ENCODE measurements at regions not wholly inside any gene's neighbourhood (a gene's known extent, or its start where the extent isn't known, plus 50 kb on each side); places are given as distances from the start of the nearest gene placed in this dataset.

DNA sequence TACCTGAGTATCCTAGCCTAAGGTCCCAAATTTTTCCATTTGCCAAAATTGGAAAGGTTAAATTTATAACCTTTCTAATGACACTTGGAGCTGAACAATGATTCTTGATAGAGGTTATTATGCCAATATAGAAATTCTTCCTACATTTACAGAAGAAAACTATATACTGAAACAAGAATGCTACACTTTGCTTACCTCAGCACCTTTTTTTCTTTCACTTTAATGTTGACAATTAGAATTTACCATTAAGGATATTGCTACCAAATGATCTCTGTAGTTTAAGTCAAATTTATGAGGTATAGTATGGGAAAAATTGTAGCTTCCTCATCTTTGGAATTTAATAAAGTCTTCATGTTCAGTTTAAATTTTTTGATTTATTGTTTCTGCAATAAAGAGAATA, 577.0 kb downstream of the NR4A2 start:
- DNase-seq, result no peak

DNA sequence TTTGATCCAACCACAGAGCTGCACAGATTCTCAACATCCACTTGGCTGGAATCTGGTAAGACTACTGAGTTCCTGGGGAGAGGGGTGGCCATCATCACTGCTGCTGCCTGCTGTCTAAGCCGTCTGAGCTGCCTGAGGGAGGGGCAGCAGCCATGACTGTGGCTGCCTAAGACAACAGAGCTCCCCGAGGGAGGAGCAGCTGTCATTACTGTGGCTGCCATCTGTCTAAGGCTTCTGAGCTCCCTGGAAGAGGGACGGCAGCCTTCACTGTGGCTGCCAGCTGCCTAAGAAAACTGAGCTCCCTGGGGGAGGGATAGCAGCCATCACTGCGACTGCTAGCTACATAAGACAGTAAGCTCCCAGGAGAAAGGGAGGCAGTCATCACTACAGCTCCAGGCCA, 584.4 kb downstream of the NR4A2 start:
- peak; percentile 76 for DNase-seq

DNA sequence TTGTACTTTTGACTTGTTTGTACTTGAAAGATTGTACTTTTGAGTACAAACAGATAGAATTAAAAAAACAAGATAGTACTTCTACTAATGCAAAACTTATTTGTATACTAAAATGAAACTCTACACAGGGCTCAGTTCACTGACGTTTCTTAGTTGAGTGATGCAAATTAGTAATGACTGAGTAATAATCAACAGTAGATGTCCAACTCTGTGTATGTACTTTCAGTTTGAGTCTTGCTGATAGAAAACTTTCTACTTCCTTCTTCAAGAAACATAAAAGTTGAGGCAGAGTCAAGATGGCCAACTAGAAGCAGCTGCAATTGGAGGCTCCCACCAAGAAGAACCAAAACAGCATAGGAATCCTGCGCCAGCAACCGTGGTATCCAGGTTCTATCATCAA, 585.0 kb downstream of the NR4A2 start:
- DNase-seq, result no peak

DNA sequence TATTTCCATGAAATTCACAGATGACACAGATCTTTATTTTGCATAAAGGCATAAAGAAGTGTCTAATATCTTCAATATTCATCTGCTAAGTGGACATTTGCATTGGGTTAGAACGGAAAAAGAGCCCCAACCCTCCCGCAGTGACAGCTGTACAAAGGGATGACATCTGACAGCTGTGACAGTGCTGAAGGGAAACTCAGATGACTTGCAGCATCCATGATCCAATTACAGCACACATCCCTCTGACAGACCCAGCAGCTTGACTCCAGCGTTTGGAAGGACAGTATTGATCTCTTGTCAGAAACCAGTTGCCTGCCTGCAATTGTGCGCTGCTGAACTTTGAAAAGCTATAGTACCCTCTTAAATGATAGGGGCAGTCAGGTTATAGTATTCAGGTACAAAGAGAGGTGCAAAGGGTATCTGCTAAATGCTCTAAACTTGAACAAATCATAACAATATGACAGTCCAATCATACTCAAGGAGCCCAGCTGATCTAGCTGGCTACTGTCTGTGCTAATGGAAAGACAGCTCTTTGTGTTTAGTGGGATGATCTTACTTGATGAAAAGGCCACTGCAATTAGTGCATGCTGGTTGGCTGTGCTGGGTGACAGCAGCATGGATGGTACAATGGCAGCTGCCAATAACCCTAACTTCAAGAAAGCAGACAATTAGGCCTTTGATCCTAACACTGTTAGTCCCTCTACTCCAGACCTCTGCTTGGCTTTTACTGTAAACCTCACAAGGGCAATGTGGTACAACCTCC, 599.2 kb downstream of the NR4A2 start:
- DNase-seq, result peak; percentile 91

- peak; percentile 11 for DNase-seq
Observed at GRCh38 chr2:155730804-155731203, 601.7 kb downstream of the NR4A2 start.

DNA sequence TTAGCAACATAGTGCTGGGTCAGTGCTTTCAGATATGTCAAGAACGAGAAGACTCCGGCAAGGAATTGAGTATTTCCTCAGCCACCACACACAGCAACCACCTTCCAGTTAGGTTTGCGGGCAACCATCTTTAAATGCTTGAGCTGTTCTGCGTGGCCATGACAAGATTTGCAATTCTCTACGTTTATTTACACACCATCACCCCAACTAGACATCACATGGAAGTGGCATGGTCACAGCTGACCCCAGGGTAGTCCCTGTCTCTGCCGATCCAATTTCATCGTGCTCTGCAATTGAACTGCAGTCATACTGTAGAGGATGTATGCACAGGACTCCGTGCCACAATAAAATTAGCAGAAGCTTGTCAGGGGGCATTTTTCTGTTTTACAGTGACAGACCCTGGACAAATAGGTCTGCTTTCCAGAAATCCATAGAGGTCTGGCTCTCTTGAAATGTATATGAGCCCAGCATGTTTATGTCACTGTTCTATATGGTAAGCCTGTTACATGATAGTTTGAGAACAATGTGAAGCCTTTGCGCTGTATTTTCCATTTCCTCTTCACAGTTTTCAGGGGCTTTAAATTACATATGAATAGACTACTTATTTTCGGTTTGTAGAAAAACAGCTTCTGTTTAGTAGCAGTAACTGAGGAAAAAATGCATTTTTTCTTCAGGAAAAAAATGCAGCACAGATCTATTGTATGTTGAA, 605.2 kb downstream of the NR4A2 start:
- DNase-seq, result peak; percentile 75

GRCh38 chr2:155722290-155722689, 610.2 kb downstream of the NR4A2 start:
- DNase-seq, result no peak

DNA sequence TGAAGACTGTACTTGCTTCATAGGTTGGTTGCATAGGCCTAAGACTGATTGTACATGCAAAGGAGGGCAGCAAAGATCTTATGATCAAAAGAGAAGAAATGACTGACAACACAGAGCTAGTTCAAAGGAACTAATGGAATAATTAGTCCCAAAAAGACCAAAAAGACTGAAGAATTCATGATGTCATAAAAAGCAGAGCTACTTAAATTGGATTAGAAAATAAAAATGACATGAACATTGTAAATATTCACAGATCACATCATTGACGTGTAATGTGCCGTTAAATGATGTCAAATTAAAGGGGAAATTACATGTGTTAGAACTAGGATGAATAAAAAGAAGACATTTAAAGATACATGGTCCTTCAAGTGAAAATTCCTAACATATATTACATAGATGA, 616.8 kb downstream of the NR4A2 start:
- DNase-seq, result no peak

DNA sequence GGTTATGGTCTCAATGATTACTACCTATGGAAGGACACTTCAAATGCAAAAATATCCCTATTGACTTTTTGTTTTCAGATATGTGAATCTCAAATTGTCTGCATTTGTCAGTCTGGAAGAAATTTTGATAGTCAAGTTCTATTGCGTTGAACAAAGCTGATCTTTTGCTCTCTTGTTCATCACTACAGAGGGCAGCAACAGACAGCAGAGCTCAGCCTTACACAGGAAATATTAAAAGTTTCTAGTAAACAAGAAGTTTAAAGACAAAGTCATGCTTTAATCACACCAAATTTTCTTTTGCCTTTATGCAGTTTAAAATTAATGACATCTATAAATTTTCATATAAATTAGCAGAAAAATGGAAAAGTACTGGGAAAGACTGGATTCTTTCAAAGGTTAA, 617.5 kb downstream of the NR4A2 start:
- no peak for DNase-seq

GRCh38 chr2:155708071-155708470, 624.5 kb downstream of the NR4A2 start:
- DNase-seq, result no peak

GRCh38 chr2:155703917-155704316, 628.6 kb downstream of the NR4A2 start:
- no peak for DNase-seq

DNA sequence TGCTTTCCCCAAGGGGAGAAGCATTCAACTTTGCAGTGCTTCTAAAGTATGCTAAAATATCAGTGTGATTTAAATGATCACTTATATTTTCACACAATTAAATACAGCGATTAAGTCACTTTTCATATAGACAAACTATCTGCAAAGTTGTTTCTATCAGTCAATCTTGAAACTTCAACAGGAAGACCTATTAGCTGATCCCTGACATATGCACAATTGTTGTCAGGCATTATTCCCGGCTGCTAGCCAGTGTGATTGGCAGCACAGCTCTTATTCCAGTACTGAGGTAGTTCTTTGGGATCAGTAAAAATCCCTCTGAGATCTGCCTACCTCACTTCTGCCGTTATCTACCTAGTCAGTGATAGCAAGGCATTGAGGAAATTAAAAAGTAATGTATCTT, 629.5 kb downstream of the NR4A2 start:
- no peak for DNase-seq

DNA sequence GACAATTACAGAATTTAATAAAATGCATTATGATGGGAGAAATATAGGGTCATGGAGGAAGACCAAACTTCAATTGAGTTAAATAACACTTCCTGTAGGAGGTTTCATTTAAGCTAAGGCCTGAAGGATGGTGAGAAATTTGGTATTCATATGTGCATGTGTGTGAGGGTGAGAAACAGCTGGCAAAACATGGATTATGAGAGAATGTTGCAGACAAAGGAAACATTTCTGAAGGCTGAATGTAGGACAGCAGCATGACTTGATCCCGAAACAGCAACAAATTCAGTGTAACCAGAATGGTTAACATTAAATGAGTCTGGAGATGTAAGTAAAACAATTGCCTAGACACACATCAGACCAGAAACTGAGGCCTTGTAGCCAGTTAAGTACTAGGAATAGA, 630.8 kb downstream of the NR4A2 start:
- peak; percentile 40 for DNase-seq

DNA sequence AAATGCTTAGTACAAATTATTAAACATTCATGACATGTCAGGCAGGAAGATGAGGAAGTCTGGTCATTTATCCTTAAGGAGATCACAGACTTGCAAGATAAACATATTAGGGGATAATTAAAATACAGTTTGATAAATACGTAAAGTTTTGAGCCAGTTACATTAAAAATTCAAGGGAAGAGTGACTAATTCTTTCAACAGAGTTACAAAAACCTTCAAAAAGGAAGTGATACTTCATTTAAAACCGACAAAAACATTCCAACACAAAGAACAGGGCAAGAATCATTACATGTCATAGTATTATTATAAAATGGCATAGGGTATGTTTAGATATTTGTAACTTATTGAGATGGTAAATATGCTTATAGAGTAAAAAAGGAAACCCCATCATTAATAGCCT, 636.0 kb downstream of the NR4A2 start:
- DNase-seq, result no peak

DNA sequence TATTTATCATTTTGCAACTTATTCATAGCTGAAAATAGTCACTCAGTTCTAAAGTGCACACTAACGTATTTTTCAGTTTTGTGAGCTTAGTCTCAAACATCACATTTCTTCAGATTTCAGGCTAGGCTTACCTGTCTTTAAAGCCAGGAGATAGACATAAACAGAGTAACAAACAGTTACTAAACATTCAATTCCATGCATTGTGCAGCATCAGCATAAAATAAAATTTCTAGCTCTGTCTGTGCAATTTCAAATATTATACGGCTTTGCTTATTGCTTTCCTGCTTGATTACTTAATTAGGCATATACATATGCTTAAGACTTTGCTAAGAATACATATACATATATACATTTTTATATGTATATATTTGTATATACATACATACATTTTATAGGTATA, 637.0 kb downstream of the NR4A2 start:
- DNase-seq, result no peak

- DNase-seq, result no peak
Observed at GRCh38 chr2:155692856-155693255, 639.7 kb downstream of the NR4A2 start.

- DNase-seq, result no peak
Observed at GRCh38 chr2:155692106-155692505, 640.4 kb downstream of the NR4A2 start.

DNA sequence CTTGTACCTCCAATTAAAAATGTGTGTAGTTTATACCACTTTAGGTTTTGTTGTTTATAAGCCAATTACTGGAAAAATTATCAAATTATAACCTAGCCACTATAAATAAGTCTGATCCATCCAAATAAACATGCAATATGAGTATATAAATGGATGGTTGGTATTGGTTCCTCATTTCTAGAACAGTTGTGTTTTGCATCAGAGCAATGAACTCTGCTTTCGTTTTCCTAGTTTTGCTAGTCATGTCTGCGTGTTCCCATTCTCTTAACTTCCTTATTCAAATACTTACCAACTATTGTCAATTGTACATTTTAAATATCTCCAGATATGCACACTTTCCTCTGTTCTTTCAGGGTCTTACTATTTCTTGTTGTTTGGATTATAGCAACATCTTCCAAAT, 641.7 kb downstream of the NR4A2 start:
- no peak for DNase-seq

DNA sequence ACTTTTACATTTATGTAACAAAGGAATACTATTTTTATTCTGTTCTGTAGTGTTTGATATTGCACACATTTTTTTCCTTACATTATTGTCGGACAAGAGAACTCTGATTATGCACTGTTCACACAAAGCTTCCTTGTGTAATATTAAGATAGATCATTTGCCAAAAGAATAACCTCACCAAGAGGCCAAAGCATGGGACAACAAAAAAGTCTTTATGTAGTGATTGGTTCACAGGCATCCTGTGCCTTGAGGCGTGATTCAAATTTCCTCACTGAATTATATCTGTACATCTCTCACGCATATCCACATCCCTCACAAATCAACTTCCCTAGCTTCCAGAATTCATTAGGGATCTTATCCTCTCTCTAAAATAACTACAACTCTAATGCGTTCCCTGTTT, 642.7 kb downstream of the NR4A2 start:
- no peak for DNase-seq

- no peak for DNase-seq
Observed at GRCh38 chr2:155687181-155687580, 645.3 kb downstream of the NR4A2 start.

- no peak for DNase-seq
Observed at GRCh38 chr2:155679647-155680046, 652.9 kb downstream of the NR4A2 start.

DNA sequence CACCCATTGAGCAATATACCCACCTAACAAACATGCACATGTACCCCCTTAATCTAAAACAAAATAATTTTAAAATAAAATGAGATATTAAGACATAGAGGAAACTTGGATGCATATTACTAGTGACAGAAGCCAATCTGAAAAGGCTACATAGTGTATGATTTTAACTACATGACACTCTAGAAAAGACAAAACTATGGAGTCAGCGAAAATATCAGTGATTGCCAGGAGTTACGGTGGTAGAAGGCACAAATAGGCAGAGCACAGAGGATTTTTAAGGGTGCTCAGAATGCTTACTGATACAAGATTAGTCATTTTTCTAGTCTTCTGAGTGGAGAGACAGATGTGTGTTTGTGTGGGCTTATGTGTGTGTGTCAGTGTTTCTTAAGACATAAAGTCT, 656.6 kb downstream of the NR4A2 start:
- no peak for DNase-seq

GRCh38 chr2:155665704-155666103, 666.8 kb downstream of the NR4A2 start:
- DNase-seq, result peak; percentile 32

GRCh38 chr2:155663265-155663664, 669.3 kb downstream of the NR4A2 start:
- DNase-seq, result no peak

- no peak for DNase-seq
Observed at GRCh38 chr2:155662224-155662623, 670.3 kb downstream of the NR4A2 start.
